ENCODE measurements at regions not wholly inside any gene's neighbourhood (a gene's known extent, or its start where the extent isn't known, plus 50 kb on each side); places are given as distances from the start of the nearest gene placed in this dataset.

DNA sequence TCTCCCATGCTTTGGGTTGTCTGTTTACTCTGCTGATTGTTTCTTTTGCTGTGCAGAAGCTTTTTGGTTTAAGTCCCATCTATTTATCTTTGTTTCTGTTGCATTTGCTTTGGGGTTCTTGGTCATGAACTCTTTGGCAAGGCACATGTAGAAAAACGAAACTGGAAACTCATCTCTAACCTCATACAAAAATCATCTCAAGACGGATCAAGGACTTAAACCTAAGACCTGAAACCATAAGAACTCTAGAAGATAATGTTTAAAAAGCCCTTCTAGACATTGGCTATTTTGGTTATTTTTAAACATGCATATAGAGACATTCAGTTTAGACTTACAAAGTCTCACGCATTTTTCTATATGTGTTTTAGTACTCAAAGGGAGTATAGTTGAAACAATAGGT lies 1164.3 kb upstream of the GYPC start:
- no peak for DNase-seq (ENCODE audit: low read depth in 2 of 2)

DNA sequence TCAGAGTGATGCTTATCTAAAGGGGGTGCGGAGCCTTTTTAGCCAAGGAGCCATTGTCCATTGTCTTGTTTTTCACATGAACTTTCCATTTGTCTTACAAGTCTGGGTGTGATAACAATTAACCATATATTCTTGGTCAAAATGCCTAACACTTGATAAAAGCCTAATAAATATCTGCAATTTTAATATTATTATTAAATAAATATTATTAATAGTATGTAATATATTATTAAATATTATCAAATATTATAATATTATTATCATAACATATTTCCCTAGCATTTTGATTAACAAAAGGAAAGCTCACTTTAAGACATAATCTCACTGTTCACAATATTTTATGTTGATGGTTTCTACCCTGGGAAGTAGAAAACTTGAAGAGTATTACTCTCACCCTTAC lies 1143.6 kb upstream of the GYPC start:
- no peak for DNase-seq (ENCODE audit: low read depth in 2 of 2)

- no peak for DNase-seq (ENCODE audit: low read depth in 2 of 2)
Observed at GRCh38 chr2:125516496-125517109, 1139.4 kb upstream of the GYPC start.

DNA sequence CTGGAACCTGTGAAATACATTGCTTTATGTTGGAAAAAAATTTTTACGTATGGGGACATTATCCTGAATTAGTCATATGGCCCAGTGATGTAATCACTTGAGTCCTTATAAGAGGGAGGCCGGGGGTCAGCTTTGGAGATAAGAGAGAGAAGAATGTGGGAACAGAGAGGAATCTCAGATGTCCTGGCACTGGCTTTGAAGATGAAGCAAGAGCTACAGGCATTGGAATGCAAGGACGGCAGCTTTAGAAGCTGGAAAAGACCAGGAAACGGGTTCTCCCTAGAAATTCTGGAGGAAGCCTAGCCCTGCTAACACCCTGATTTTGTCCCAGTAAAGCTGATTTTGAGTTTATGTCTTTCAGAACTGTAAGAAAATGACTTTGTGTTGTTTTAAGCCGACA lies 1129.9 kb upstream of the GYPC start:
- DNase-seq (ENCODE audit: low read depth in 2 of 2): no peak

- no peak for DNase-seq (ENCODE audit: low read depth in 2 of 2)
Observed at GRCh38 chr2:125535089-125535488, 1120.9 kb upstream of the GYPC start.

- no peak for DNase-seq (ENCODE audit: low read depth in 2 of 2)
Observed at GRCh38 chr2:125543968-125544514, 1111.9 kb upstream of the GYPC start.

- DNase-seq (ENCODE audit: low read depth in 2 of 2): no peak
Observed at GRCh38 chr2:125553768-125554167, 1102.2 kb upstream of the GYPC start.

GRCh38 chr2:125554956-125555355 lies 1101.0 kb upstream of the GYPC start:
- DNase-seq (ENCODE audit: low read depth in 2 of 2): no peak

DNA sequence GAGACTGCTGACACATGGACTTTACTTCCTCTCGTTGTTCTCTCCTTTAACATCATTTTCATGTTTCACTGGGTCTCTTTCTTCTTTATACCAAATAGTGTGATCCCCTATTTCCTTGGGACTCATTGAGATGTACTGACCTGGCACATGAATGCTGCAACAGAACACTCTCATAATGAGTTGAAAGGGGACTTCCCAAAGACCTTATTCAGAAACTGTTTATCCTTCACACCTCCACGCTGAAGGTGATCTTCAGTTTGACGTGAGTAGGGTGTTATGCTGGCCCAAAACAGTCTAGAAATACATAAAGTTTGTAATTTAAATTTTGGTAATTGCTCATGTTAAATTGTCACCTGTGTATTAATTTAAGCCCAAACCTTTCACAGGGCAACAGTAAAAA lies 1096.8 kb upstream of the GYPC start:
- DNase-seq (ENCODE audit: low read depth in 2 of 2): no peak

- DNase-seq (ENCODE audit: low read depth in 2 of 2): no peak
Observed at GRCh38 chr2:125560855-125561254, 1095.1 kb upstream of the GYPC start.

GRCh38 chr2:125561302-125561701 lies 1094.7 kb upstream of the GYPC start:
- no peak for DNase-seq (ENCODE audit: low read depth in 2 of 2)

GRCh38 chr2:125562924-125563323 lies 1093.0 kb upstream of the GYPC start:
- no peak for DNase-seq (ENCODE audit: low read depth in 2 of 2)

DNA sequence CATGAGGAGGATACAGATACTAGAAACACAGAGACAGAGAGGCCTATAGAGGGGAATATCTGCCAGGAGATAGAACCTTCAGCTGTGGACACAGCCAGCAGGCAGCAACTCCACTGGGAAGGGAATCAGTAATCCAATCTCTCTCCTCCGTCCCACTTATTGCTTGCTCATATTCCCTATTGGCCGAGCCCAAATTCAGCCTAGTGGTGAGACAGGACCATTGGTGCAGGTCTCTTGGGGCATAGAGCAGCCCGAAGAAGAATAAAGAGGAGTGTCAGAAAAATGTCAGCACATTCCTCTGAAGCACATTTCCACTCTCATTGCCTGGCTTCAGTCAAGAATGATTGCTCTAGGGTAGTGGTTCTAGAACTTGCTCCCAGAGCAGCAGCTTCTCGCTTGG lies 1091.5 kb upstream of the GYPC start:
- DNase-seq (ENCODE audit: low read depth in 2 of 2): no peak

DNA sequence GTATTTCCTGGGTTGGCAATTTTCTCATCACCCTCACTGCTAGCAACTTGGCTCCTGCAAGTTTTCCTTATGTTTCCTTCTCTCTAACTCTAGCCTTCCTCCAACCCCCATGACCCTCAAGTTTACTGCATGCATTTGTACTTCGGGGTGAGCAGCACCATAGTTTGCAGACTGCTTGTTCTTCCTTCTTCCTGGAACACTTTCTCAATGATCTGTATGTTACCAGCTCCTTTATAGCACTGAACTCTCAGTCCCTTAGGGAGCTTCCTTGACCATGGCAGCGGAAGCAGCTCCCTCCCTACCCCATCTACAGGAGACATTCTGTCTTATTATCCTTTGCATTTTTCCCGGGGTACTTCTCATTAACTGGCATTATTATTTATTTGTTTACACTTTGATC lies 1089.5 kb upstream of the GYPC start:
- DNase-seq (ENCODE audit: low read depth in 2 of 2): no peak

DNA sequence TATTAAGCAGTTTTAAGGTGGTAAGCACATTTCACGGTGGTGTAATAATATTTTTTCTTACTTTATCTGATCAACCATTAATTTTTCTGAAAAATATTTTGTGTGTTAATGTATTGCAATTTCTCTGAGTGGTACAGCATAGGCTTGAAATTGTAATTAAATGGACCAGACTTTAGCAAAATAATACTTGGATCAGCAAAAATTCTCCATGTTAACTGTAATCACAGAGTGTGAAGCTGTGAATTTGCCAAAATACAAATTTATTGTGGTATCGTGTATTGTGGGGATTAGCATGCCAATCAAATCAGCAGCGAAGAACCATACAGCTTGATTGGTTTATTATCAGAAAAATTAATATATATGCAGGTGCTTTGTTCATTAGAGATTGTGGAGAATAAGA lies 1088.9 kb upstream of the GYPC start:
- DNase-seq (ENCODE audit: low read depth in 2 of 2): no peak

- DNase-seq (ENCODE audit: low read depth in 2 of 2): no peak
Observed at GRCh38 chr2:125572660-125573059, 1083.3 kb upstream of the GYPC start.

DNA sequence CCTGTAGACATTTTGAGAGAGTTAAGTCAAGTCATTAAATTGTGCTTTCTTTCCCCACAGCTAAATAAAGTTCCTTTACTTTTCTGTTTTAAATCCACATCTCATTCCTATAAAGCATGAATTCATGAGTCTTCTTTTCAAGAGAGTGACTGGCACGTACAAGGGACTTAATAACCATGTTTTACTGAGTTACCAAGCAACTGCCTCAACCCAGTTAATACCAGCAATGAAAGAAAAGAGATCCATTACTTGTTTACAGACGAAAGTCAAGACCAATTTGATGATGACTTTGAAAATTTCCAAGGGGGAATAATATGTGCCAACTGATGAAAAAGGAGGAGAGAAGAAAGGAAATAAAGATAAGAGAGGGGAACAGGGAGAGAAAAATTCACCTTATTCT lies 1082.5 kb upstream of the GYPC start:
- no peak for DNase-seq (ENCODE audit: low read depth in 2 of 2)

- no peak for DNase-seq (ENCODE audit: low read depth in 2 of 2)
Observed at GRCh38 chr2:125576558-125576957, 1079.4 kb upstream of the GYPC start.

DNA sequence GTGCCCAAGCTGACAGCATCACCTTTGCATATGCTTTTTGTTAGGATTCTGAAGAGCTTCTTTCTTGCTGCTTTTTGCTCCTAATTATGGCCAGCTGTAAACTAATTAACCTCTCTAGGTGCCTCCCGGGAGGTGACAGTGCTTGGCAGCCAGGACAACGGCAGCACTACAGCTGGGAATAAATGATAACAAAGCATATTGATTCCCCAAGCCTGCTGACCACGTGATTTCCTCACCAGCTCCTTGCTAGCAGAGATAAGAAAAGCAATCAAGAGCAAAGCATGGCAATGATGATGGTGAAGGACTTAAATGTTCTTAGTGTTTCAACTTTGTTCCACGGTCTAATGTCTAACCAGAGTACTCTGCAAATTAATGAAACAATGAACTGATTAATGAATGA lies 1074.4 kb upstream of the GYPC start:
- no peak for DNase-seq (ENCODE audit: low read depth in 2 of 2)

- no peak for DNase-seq (ENCODE audit: low read depth in 2 of 2)
Observed at GRCh38 chr2:125582516-125582915, 1073.4 kb upstream of the GYPC start.

- DNase-seq (ENCODE audit: low read depth in 2 of 2): no peak
Observed at GRCh38 chr2:125584732-125585131, 1071.2 kb upstream of the GYPC start.

- DNase-seq (ENCODE audit: low read depth in 2 of 2): no peak
Observed at GRCh38 chr2:125588780-125589179, 1067.2 kb upstream of the GYPC start.

DNA sequence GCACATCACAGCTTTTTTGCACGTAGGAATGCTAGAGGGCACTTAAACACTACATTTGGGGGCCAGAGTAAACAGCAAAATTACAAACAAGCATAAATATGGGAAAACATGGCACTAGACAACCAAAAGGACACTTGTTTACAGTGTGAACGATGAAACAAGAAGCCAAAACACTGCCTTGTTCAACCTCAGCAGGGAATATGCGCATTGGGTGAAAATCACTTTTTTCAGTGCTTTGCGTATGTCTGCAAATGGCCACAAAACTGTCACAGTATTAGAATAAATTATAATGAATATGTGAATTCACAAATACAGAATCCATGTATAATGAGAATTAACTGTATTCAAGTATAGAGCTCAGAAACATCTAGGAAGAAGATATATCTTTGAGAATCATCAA lies 1064.0 kb upstream of the GYPC start:
- no peak for DNase-seq (ENCODE audit: low read depth in 2 of 2)

- no peak for DNase-seq (ENCODE audit: low read depth in 2 of 2)
Observed at GRCh38 chr2:125593036-125593435, 1062.9 kb upstream of the GYPC start.
